ENCODE measurements at regions not wholly inside any gene's neighbourhood (a gene's known extent, or its start where the extent isn't known, plus 50 kb on each side); places are given as distances from the start of the nearest gene placed in this dataset.

DNA sequence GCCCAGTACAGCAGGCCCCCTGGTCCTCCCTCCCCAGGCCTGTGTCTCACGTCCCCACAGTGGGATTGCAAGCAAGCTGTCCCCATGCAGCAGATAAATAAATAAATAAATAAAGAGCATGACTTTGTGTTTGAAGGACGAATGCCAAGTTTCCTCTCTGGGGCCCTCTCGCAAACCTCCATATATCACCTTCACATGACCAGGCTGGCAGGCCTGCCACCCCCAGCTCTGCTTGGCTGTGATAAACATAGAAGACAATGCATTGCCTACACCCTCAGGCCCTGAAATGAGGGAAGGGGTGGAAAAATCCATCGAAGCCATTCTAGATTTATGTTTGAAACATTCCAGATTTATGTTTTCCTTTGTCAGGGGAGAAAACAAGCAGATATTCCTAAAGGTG is 107.3 kb downstream of the CCT6B start:
- no peak overlapping the region; a peak in 1 of 7 replicates for H3K27ac Mint-ChIP-seq
- no peak overlapping the region for H3K9ac ChIP-seq (ENCODE audit: extremely low read depth, insufficient read length, low read length)
- H3K4me3 Mint-ChIP-seq = no peak overlapping the region
- no peak overlapping the region for H3K14ac ChIP-seq (ENCODE audit: insufficient read depth, low read length)
- H3K4me1 Mint-ChIP-seq = peaks cover 9 to 36% of the 10 kb centered on the region in 2 experiments
- no peak overlapping the region for H3K4me2 ChIP-seq (ENCODE audit: insufficient read depth, insufficient read length, low read length)
- no peak overlapping the region for H3K27ac ChIP-seq (ENCODE audit: insufficient read length, low read depth, low read length)
- no peak overlapping the region for H4K91ac ChIP-seq (ENCODE audit: insufficient read length, low read depth, low read length)
- H3K23ac ChIP-seq (ENCODE audit: insufficient read length, low read depth, low read length) = no peak overlapping the region
- H3K79me1 ChIP-seq (ENCODE audit: insufficient read depth, low read depth, low read length, poor library complexity, severe bottlenecking) = no peaks in the 10 kb centered on the region
- no peak overlapping the region for H3K56ac ChIP-seq (ENCODE audit: insufficient read length, low read depth, low read length)
- no CpG with 5 or more reads among the region's 4 CpGs for WGBS (ENCODE audit: extremely low coverage, insufficient read length, low lambda C conversion rate)
- TF ChIP-seq, protein P1, sequence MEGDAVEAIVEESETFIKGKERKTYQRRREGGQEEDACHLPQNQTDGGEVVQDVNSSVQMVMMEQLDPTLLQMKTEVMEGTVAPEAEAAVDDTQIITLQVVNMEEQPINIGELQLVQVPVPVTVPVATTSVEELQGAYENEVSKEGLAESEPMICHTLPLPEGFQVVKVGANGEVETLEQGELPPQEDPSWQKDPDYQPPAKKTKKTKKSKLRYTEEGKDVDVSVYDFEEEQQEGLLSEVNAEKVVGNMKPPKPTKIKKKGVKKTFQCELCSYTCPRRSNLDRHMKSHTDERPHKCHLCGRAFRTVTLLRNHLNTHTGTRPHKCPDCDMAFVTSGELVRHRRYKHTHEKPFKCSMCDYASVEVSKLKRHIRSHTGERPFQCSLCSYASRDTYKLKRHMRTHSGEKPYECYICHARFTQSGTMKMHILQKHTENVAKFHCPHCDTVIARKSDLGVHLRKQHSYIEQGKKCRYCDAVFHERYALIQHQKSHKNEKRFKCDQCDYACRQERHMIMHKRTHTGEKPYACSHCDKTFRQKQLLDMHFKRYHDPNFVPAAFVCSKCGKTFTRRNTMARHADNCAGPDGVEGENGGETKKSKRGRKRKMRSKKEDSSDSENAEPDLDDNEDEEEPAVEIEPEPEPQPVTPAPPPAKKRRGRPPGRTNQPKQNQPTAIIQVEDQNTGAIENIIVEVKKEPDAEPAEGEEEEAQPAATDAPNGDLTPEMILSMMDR (conservative IDR thresholded peaks at IDR 0.05) = no peak
- no peak overlapping the region for H2BK5ac ChIP-seq (ENCODE audit: insufficient read length, low read length)
- H3K23me2 ChIP-seq (ENCODE audit: insufficient read length, low read depth, low read length, poor library complexity, severe bottlenecking) = no peaks in the 10 kb centered on the region
- 0 out of 2 replicates have a peak, but pooled peaks cover 5% of the 10 kb centered on the region for H3K4me1 ChIP-seq (ENCODE audit: insufficient read depth, low read length)
- H2AK5ac ChIP-seq (ENCODE audit: insufficient read length, low read length) = no peak overlapping the region
- H3K4ac ChIP-seq (ENCODE audit: low read depth, low read length) = no peak overlapping the region
- H2BK12ac ChIP-seq (ENCODE audit: insufficient read length, low read depth, low read length) = no peak overlapping the region
- no peak overlapping the region for H4K8ac ChIP-seq (replicated peaks; ENCODE audit: insufficient read length, low read depth, low read length)
- H4K5ac ChIP-seq (ENCODE audit: insufficient read length, low read depth, low read length) = no peak overlapping the region
- no peak overlapping the region for H3K18ac ChIP-seq (ENCODE audit: insufficient read length, low read depth, low read length)
- no peaks in the 10 kb centered on the region for H3K79me2 ChIP-seq (ENCODE audit: insufficient read depth, low read length)
- no peak for DNase-seq
- no peak overlapping the region for H3T11ph ChIP-seq (ENCODE audit: low read length)
- H3K9me3 Mint-ChIP-seq = no peaks in the 10 kb centered on the region
- H2AFZ ChIP-seq (ENCODE audit: low read length) = no peak overlapping the region
- no peak overlapping the region for H2BK20ac ChIP-seq (ENCODE audit: low read depth, low read length, poor library complexity, severe bottlenecking)
- H3K27me3 ChIP-seq (ENCODE audit: insufficient read depth, low read length) = no peaks in the 10 kb centered on the region
- no peaks in the 10 kb centered on the region for H4K20me1 ChIP-seq (ENCODE audit: control insufficient read depth, insufficient read depth, insufficient read length)
- peaks cover 11% of the 10 kb centered on the region; the same call in 1 of the 2 replicates for H3K27me3 Mint-ChIP-seq (ENCODE audit: low read depth)
- H3K9me3 ChIP-seq (ENCODE audit: control insufficient read depth, low read depth, low read length) = no peaks in the 10 kb centered on the region
- H2BK120ac ChIP-seq (ENCODE audit: low read depth, low read length, poor library complexity, severe bottlenecking) = no peak overlapping the region
- H2BK15ac ChIP-seq (ENCODE audit: low read depth, low read length) = no peak overlapping the region
- no peaks in the 10 kb centered on the region for H3K36me3 Mint-ChIP-seq (ENCODE audit: insufficient read depth in 1 of 3, low read depth in 3 of 3)

Data from H9 (cell line).